Tibial nerve (tissue), 4 donors: ENCODE measurements at regions not wholly inside any gene's neighbourhood (a gene's known extent, or its start where the extent isn't known, plus 50 kb on each side); places are given as distances from the start of the nearest gene placed in this dataset.

Experiments
- DNase-seq, 2 donors: peaks; one replicate each; pipeline ENCODE4 v3.0.0-alpha.2; 2019; ENCODE audit warnings: low spot score in 2 of 2
- H3K27ac ChIP-seq, 4 donors: fragments of 200-600 bp; sonication (generic) in 3 of 4; one replicate each; pipeline ENCODE4 v1.5.1; 2017 to 2019; ENCODE audit warnings: mild to moderate bottlenecking in 1 of 4
- H3K27me3 ChIP-seq, 2 donors: fragments of 200-600 bp; sonication (generic) in 1 of 2; one replicate each; pipeline versions ENCODE4 v1.5.1 to v1.6.0; 2017 to 2019
- H3K36me3 ChIP-seq, 3 donors: fragments of 200-600 bp; sonication (generic); one replicate each; pipeline ENCODE4 v1.5.1; 2018 to 2019
- H3K4me1 ChIP-seq, 4 donors: fragments of 200-600 bp; sonication (generic) in 3 of 4; one replicate each; pipeline ENCODE4 v1.5.1; 2017 to 2019
- H3K4me3 ChIP-seq, 4 donors: fragments of 200-600 bp; sonication (generic) in 3 of 4; one replicate each; pipeline ENCODE4 v1.5.1; 2017 to 2019; ENCODE audit warnings: mild to moderate bottlenecking in 1 of 4, moderate library complexity in 1 of 4
- H3K9me3 ChIP-seq, 4 donors: fragments of 200-600 bp; sonication (generic) in 3 of 4; one replicate each; pipeline ENCODE4 v1.5.1; 2017 to 2019
- CTCF ChIP-seq, 5 experiments: fragments of 200-600 bp in 3 of 5; fragments of 450-650 bp in 2 of 5; sonication (generic) in 3 of 5; IDR thresholded peaks; one replicate each; pipeline ENCODE4 v1.5.1; 2016 to 2019; ENCODE audit warnings: antibody characterized with exemption in 5 of 5, mild to moderate bottlenecking in 3 of 5, moderate library complexity in 2 of 5
- EP300 ChIP-seq, 2 donors: sonication (generic); formaldehyde crosslinking; IDR thresholded peaks; one replicate each; pipeline ENCODE4 v1.6.1; 2017; ENCODE audit warnings: antibody characterized with exemption in 2 of 2, mild to moderate bottlenecking in 1 of 2
- POLR2A ChIP-seq, 2 donors: fragments of 450-650 bp; IDR thresholded peaks; one replicate each; pipeline ENCODE4 v1.6.1; 2017; ENCODE audit warnings: antibody characterized with exemption in 2 of 2, mild to moderate bottlenecking in 2 of 2, moderate library complexity in 2 of 2
- WGBS, 2 donors: methylation state at CpG; one replicate each; pipeline ENCODE4 v1.1.5; 2018; 5-methylcytosine and 5-hydroxymethylcytosine counted together

- TF ChIP-seq POLR2A (IDR thresholded peaks at IDR 0.05), result no peak
- TF ChIP-seq EP300 (IDR thresholded peaks at IDR 0.05), result no peak
- TF ChIP-seq CTCF (IDR thresholded peaks at IDR 0.05), result no peak
- Histone ChIP-seq H3K9me3 (no peaks in the 10 kb centered on the region), H3K27ac (peak overlapping the region; percentile 17 to 92 (median 53)), H3K4me3 (no peak overlapping the region), H3K36me3 (no peaks in the 10 kb centered on the region), H3K27me3 (no peaks in the 10 kb centered on the region), H3K4me1 (peaks cover 0 to 40% (median 6%) of the 10 kb centered on the region in 4 donors)
- WGBS, 2 donors, result 38 to 39% methylated on average over 7 of the region's 7 CpGs
- DNase-seq, result no peak
Observed at GRCh38 chr3:159843840-159844730, 144.6 kb upstream of the IL12A start.

- H3K4me3 ChIP-seq, result no peak overlapping the region
- H3K36me3 ChIP-seq, result no peaks in the 10 kb centered on the region
- WGBS, 2 donors, result 50 to 62% methylated on average over 4 of the region's 4 CpGs
- peak overlapping the region in 3 of 4 donors; percentile 33 to 92 (median 81) for H3K27ac ChIP-seq
- TF ChIP-seq POLR2A (IDR thresholded peaks at IDR 0.05) (no peak), EP300 (IDR thresholded peaks at IDR 0.05) (peak in 1 of 2 donors; percentile 8), CTCF (IDR thresholded peaks at IDR 0.05) (no peak)
- H3K27me3 ChIP-seq, result no peaks in the 10 kb centered on the region
- no peaks in the 10 kb centered on the region for H3K9me3 ChIP-seq
- DNase-seq, result no peak
- H3K4me1 ChIP-seq, result peaks cover 0 to 44% (median 10%) of the 10 kb centered on the region in 4 donors
Observed at GRCh38 chr3:159844801-159845261, 143.8 kb upstream of the IL12A start.

GRCh38 chr3:159845737-159846136 lies 142.9 kb upstream of the IL12A start:
- Histone ChIP-seq H3K27ac (no peak overlapping the region), H3K27me3 (no peaks in the 10 kb centered on the region), H3K4me3 (no peak overlapping the region), H3K4me1 (peaks cover 0 to 45% (median 11%) of the 10 kb centered on the region in 4 donors), H3K9me3 (no peaks in the 10 kb centered on the region), H3K36me3 (no peaks in the 10 kb centered on the region)
- DNase-seq, result no peak
- WGBS, 2 donors, result 80 to 88% methylated on average over 3 of the region's 3 CpGs
- no peak for TF ChIP-seq POLR2A (IDR thresholded peaks at IDR 0.05)
- no peak for TF ChIP-seq EP300 (IDR thresholded peaks at IDR 0.05)
- TF ChIP-seq CTCF (IDR thresholded peaks at IDR 0.05), result no peak

GRCh38 chr3:159846255-159846654 lies 142.4 kb upstream of the IL12A start:
- H3K4me1 ChIP-seq, result peaks cover 0 to 50% (median 11%) of the 10 kb centered on the region in 4 donors
- no peaks in the 10 kb centered on the region for H3K9me3 ChIP-seq
- no peaks in the 10 kb centered on the region for H3K27me3 ChIP-seq
- WGBS, 2 donors, result 51 to 53% methylated on average over 1 of the region's 1 CpG
- peak overlapping the region in 1 of 4 donors; percentile 33 for H3K27ac ChIP-seq
- H3K36me3 ChIP-seq, result no peaks in the 10 kb centered on the region
- DNase-seq, result no peak
- H3K4me3 ChIP-seq, result no peak overlapping the region
- TF ChIP-seq POLR2A (IDR thresholded peaks at IDR 0.05), result no peak
- no peak for TF ChIP-seq CTCF (IDR thresholded peaks at IDR 0.05)
- no peak for TF ChIP-seq EP300 (IDR thresholded peaks at IDR 0.05)
